Smooth muscle cell (in vitro differentiated cells): ENCODE measurements at regions not wholly inside any gene's neighbourhood (a gene's known extent, or its start where the extent isn't known, plus 50 kb on each side); places are given as distances from the start of the nearest gene placed in this dataset.

Experiments used
- DNase-seq: peaks from one replicate; lab custom pipeline; 2025; ENCODE audit not compliant: unreplicated experiment; lab: John Stamatoyannopoulos, UW
- H2AFZ ChIP-seq: fragments of 200-600 bp; sonication (generic); 2 replicates; pipeline ENCODE4 v1.6.0; 2016; ENCODE audit warnings: antibody characterized with exemption, low read depth, mild to moderate bottlenecking
- H3F3A ChIP-seq: fragments of 200-600 bp; sonication (generic); 2 replicates; pipeline ENCODE4 v1.6.0; 2017; ENCODE audit warnings: antibody characterized with exemption, low read depth
- H3K27ac ChIP-seq: fragments of 200-600 bp; sonication (generic); 2 replicates; pipeline ENCODE4 v1.5.1; 2016; ENCODE audit warnings: low read depth, mild to moderate bottlenecking
- H3K27me3 ChIP-seq: fragments of 200-600 bp; sonication (generic); 2 replicates; pipeline ENCODE4 v1.6.1; 2016; ENCODE audit warnings: low read depth, mild to moderate bottlenecking
- H3K36me3 ChIP-seq: fragments of 200-600 bp; sonication (generic); 2 replicates; pipeline ENCODE4 v1.5.1; 2016; ENCODE audit warnings: low read depth
- H3K4me1 ChIP-seq: fragments of 200-600 bp; sonication (generic); 2 replicates; pipeline ENCODE4 v1.5.1; 2016; ENCODE audit warnings: low read depth
- H3K4me2 ChIP-seq: fragments of 200-600 bp; sonication (generic); 2 replicates; pipeline ENCODE4 v1.6.0; 2016; ENCODE audit warnings: mild to moderate bottlenecking
- H3K4me3 ChIP-seq: fragments of 200-600 bp; sonication (generic); 2 replicates; pipeline ENCODE4 v1.5.1; 2016; ENCODE audit warnings: mild to moderate bottlenecking
- H3K79me2 ChIP-seq: fragments of 200-600 bp; sonication (generic); 2 replicates; pipeline ENCODE4 v1.6.0; 2016; ENCODE audit warnings: low read depth, mild to moderate bottlenecking
- H3K9ac ChIP-seq: fragments of 200-600 bp; sonication (generic); 2 replicates; pipeline ENCODE4 v1.6.0; 2016; ENCODE audit warnings: low read depth
- H3K9me3 ChIP-seq: fragments of 200-600 bp; sonication (generic); replicated peaks from 2 replicates; pipeline ENCODE4 v1.5.1; 2016; ENCODE audit warnings: low read depth
- H4K20me1 ChIP-seq: fragments of 200-600 bp; sonication (generic); 2 replicates; pipeline ENCODE4 v1.6.0; 2016; ENCODE audit warnings: low read depth
- CTCF ChIP-seq: fragments of 200-600 bp; sonication (generic); IDR thresholded peaks from 2 replicates; pipeline ENCODE4 v1.5.1; 2017; ENCODE audit warnings: borderline replicate concordance, mild to moderate bottlenecking, antibody characterized with exemption; ENCODE audit not compliant: insufficient read depth, poor library complexity, severe bottlenecking
- WGBS: methylation state at CpG from one replicate; pipeline ENCODE4 v1.1.7; 2016; ENCODE audit warnings: low lambda C conversion rate; 5-methylcytosine and 5-hydroxymethylcytosine counted together

DNA sequence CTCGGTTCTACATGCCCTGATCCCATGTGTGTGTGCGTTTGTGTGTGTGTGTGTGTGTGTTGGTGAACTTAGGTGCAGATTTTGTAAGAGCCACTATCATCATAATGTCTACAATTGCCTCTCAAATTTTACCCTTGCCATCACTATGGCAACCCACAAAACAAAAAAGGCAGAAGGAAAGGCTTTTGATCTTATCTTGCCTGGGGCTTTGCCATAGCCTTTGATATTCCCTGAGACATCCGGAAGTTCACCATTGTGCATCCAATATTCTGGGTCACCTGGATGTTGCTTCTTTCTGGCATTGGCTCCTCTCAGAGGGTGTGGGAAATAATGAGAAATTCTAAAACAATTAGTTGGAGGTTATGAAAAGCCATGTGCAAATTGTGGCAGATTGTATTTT lies 114.7 kb downstream of the HAPSTR1 start:
- Histone ChIP-seq H3K9ac (no peak overlapping the region), H3K4me1 (no peaks in the 10 kb centered on the region), H3K27ac (no peak overlapping the region), H3K4me3 (no peak overlapping the region), H2AFZ (no peak overlapping the region), H3K36me3 (no peaks in the 10 kb centered on the region), H3K4me2 (no peak overlapping the region), H3K27me3 (peaks cover 27% of the 10 kb centered on the region), H3F3A (no peaks in the 10 kb centered on the region), H3K79me2 (no peaks in the 10 kb centered on the region), H4K20me1 (no peaks in the 10 kb centered on the region), H3K9me3 (no peaks in the 10 kb centered on the region)
- whole genome bisulfite sequencing: 77% methylated on average over 3 of the region's 3 CpGs
- DNase-seq: no peak
- TF ChIP-seq CTCF: no peak

- Histone ChIP-seq H3K79me2 (no peaks in the 10 kb centered on the region), H3K27me3 (peaks cover 28% of the 10 kb centered on the region), H3F3A (no peaks in the 10 kb centered on the region), H3K27ac (no peak overlapping the region), H3K9me3 (no peaks in the 10 kb centered on the region), H4K20me1 (no peaks in the 10 kb centered on the region), H3K36me3 (no peaks in the 10 kb centered on the region), H2AFZ (no peak overlapping the region), H3K9ac (no peak overlapping the region), H3K4me1 (no peaks in the 10 kb centered on the region), H3K4me2 (no peak overlapping the region), H3K4me3 (no peak overlapping the region)
- TF ChIP-seq CTCF: no peak
- 73% methylated on average over 5 of the region's 5 CpGs for WGBS
- DNase-seq: no peak
Observed at GRCh38 chr16:9212621-9213020, 121.2 kb downstream of the HAPSTR1 start.

- H3K79me2 ChIP-seq: no peaks in the 10 kb centered on the region
- no peaks in the 10 kb centered on the region for H3K36me3 ChIP-seq
- WGBS: 57% methylated on average over 6 of the region's 6 CpGs
- no peaks in the 10 kb centered on the region for H3K9me3 ChIP-seq
- H4K20me1 ChIP-seq: no peaks in the 10 kb centered on the region
- no peak overlapping the region for H3K27ac ChIP-seq
- peaks cover 21% of the 10 kb centered on the region for H3K27me3 ChIP-seq
- no peak for TF ChIP-seq CTCF
- H2AFZ ChIP-seq: no peak overlapping the region
- H3K4me1 ChIP-seq: peaks cover 13% of the 10 kb centered on the region
- no peak overlapping the region for H3K4me2 ChIP-seq
- no peak overlapping the region for H3K4me3 ChIP-seq
- DNase-seq: no peak
- no peaks in the 10 kb centered on the region for H3F3A ChIP-seq
- H3K9ac ChIP-seq: no peak overlapping the region
Observed at GRCh38 chr16:9219813-9220212, 128.4 kb downstream of the HAPSTR1 start.

DNA sequence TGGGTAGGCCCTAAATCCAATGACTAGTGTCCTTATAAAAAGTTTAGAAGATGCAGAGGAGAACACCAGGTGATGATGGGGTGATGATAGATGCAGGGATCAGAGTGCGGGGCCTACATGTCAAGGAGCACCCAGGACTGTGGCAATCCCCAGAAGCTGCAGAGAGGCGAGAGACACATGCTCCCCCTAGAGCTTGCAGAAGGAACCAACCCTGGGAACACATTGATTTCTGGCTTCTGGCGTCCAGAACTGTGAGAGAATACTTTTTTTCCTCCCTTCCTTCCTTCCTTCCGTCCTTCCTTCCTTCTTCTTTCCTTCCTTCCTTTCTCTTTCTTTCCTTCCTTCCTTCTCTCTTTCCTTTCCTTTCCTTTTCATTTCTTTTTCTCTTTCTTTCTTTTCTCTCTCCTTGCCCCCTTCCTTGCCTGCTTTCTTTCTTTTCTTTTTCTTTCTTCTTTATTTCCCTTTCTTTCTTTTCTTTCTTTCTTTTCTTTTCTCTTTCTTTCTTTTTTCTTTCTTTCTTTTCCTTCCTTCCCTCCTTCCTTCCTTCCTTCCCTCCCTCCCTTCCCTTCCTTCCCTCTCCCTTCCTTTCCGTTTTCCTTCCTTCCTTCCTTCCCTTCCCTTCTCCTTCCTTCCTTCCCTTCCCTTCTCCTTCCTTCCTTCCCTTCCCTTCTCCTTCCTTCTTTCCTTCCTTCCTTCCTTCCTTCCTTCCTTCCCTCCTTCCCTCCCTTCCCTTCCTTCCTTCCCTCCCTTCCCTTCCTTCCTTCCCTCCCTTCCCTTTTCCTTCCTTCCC lies 134.3 kb downstream of the HAPSTR1 start:
- Histone ChIP-seq H3K9ac (no peak overlapping the region), H3K4me1 (no peaks in the 10 kb centered on the region), H3K4me2 (no peak overlapping the region), H2AFZ (no peak overlapping the region), H3K27me3 (peaks cover 4% of the 10 kb centered on the region), H3K9me3 (no peaks in the 10 kb centered on the region), H3K79me2 (no peaks in the 10 kb centered on the region), H3K4me3 (no peak overlapping the region), H3K27ac (no peak overlapping the region), H3F3A (no peaks in the 10 kb centered on the region), H4K20me1 (no peaks in the 10 kb centered on the region), H3K36me3 (no peaks in the 10 kb centered on the region)
- WGBS: 45% methylated on average over 5 of the region's 5 CpGs
- DNase-seq: no peak
- no peak for TF ChIP-seq CTCF
